NCI-H1105 treated with DMSO at 0.1 percent for 48 hours (cell line): ENCODE measurements at regions not wholly inside any gene's neighbourhood (a gene's known extent, or its start where the extent isn't known, plus 50 kb on each side); places are given as distances from the start of the nearest gene placed in this dataset.
A peak's percentile ranks its signal among the peaks of the same experiment; 100 is the strongest.
"Not testable (repeated sequence)": the region's sequence is repeated elsewhere in the genome, so short reads cannot be mapped to it uniquely, and the experiment has no call there.

Source experiments
- DNase-seq: peaks from one replicate; lab custom pipeline; 2025; lab: John Stamatoyannopoulos, UW

DNA sequence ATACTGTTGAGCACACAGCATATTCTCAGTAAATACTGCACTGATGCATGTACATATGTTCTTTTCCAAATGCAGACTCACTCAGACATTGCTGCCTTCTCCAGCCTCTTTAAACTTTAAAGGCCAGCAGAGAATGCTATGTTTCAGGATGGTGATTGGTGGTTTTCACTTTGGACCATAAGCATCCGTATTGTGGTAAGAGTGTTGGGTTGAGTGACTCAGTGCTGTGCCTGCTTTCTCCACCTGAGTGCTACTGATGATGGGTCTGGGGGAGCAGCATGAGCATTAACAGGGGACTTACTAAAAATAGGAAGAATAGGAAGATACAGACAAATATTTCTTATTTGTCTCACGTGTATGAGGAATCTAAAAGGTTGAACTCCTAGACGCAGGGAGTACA, 56.3 kb upstream of the ZNF92 start:
- DNase-seq: no peak

DNA sequence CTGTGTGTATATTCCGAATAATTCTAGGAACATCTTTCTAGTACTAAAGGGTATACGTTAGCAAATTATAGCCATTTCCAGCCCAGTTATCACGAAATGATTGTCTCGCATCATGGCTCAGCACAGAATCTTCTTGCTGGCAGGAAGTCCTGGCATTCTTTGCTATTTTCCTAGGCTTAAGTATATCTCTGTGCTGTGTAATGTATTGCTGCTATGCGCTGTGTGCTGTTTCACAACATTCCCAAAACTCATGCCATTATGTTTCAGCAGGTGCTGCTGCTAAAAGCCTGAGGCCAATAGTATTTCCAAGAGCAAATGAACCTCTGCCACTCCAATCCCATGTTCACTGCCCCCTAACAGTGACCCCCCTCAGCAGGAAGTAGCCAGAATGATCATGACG, 62.9 kb upstream of the ZNF92 start:
- no peak for DNase-seq

DNA sequence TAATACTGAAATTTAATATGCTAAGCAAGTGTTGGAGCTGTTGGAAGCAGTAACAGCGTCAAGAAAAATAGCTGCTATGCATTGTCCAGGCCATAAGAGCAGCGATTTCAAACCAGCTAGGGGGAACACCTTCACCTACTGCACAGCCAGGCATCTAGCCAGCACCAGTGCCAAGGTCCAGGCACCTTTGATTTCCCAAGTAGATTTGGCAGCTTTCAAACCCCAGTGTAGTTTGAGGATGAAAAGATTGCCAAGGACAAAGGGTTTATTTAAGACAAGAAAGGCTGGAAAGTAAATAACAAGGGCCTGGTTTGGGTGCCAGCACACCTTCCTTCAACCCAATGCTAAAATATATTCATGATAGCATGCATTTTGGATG, 65.4 kb upstream of the ZNF92 start:
- no peak for DNase-seq

DNA sequence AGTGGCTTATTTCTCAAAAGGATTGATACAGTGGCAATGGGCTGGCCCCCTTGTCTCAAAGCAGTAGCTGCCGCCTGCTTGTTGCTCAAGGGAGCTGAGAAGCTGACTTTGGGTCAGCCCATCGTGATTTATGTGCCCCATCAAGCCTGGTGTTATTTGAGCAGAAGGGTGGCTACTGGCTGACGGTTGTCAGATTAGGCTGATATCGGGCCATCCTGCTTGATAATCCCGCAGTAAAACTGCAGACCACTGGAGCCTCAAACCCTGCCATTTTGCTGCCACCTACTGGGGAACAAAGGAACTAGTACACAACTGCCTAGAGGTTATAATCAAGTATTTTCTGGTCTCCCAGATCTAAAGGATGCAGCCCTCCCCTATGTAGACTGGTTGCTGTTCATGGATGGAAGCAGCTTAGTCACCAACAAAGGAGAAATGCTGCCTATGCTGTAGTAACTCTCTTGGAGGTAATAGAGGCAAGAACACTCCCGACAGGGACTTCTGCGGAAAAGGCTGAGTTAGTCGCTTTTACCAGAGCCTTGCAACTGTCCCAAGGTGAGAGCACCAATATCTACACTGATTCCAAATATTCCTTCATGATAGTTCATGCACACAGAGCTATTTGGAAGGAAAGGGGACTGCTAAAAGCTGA, 65.9 kb upstream of the ZNF92 start:
- peak; percentile 81 for DNase-seq

DNA sequence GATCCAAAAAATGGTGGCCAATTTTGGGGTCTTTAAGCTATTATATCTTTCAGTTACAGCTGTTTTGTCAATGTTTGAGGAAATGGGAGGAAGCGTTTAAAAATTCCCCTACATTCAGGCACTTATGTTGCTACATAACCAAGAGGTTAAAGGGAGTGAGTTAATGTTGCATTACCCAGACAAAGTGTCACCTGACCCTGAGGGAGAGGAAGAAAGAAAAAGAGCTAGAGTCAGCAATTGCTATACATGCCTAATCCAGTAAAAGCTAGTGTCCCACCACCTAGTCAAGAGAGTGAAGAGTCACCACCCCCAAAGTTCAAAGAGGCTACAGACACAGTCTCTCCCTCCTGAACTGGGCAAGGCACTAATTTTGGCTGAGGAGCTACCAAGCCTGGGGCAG, 69.5 kb upstream of the ZNF92 start:
- no peak for DNase-seq

DNA sequence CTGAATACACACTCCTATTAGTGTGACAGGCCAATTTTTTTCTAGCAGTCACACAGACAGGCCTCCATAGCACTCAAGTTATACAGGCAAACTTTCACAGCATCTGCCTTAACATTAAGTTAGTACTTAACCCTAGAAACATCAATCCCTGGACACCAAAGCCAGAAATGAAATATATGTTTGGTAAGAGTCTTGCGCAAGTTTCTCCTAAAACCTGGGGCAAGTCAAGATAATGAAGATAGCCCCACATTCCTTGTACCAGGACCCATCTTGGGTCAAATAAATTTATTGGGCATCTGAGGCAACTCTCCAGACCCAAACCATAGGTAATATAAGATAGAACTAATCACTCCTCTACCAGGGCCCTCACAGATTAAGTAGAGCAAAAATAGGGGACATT, 70.8 kb upstream of the ZNF92 start:
- DNase-seq: no peak

DNA sequence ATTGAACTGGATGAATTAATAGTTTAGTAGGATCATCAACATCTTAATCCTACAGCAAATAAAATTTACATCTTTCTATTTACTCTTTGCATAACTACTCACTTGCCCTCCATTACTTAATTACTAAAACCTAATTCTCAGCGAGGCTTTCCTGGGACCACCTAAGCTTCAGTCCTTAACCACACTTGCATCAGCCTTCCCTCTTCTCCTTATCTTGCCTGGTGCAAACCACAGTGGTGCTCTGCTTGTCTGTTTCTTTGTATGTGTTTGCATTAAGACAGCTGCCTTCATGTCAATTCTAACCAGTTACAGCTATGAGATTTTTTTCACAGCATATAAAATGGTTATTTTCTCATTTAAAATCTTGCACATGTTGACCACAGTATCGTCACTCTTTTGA, 72.6 kb upstream of the ZNF92 start:
- no peak for DNase-seq

DNA sequence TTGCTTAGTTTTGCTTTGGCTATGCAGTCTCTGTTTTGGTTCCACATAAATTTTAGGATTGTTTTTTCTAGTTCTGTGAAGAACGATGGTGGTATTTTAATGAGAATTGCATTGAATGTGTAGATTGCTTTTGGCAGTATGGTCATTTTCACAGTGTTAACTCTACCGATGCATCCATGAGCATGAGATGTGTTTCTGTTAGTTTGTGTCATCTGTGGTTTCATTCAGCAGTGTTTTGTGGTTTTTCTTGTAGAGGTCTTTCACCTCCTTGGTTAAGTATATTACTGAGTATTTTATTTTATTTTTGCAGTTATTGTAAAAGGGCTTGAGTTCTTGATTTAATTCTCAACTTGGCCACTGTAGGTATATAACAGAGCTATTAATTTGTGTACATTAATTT, 78.2 kb upstream of the ZNF92 start:
- DNase-seq: no peak

DNA sequence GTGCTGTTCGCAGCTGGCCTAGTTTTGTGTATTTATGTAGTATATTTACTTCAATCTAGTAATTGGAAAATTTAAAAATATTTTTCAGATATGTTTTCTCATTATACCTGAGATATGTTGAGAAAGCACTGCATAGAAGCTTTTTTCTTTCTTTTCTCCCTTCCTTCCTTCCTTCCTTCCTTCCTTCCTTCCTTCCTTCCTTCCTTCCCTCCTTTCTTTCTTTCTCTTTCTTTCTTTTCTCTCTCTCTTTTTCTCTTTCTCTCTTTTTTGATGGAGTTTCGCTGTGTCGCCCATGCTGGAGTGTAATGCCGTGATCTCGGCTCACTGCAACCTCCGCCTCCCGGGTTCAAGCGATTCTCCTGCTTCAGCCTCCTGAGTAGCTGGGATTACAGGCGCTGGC, 83.3 kb upstream of the ZNF92 start:
- not testable (repeated sequence) for DNase-seq

DNA sequence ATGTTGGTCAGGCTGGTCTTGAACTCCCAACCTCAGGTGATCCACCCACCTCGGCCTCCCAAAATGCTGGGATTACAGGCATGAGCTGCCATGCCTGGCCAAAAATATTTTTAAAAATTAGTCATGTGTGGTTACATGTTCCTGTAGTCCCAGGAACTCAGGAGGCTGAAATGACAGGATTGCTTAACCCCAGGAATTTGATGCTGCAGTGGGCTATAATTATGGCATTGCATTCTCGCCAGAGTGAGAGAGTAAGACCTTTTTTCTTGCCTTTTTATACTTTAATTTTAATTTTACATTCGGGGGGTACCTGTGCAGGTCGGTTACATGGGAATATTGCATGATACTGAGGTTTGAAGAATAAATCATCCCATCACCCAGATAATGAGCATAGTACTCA, 86.6 kb upstream of the ZNF92 start:
- DNase-seq: no peak

DNA sequence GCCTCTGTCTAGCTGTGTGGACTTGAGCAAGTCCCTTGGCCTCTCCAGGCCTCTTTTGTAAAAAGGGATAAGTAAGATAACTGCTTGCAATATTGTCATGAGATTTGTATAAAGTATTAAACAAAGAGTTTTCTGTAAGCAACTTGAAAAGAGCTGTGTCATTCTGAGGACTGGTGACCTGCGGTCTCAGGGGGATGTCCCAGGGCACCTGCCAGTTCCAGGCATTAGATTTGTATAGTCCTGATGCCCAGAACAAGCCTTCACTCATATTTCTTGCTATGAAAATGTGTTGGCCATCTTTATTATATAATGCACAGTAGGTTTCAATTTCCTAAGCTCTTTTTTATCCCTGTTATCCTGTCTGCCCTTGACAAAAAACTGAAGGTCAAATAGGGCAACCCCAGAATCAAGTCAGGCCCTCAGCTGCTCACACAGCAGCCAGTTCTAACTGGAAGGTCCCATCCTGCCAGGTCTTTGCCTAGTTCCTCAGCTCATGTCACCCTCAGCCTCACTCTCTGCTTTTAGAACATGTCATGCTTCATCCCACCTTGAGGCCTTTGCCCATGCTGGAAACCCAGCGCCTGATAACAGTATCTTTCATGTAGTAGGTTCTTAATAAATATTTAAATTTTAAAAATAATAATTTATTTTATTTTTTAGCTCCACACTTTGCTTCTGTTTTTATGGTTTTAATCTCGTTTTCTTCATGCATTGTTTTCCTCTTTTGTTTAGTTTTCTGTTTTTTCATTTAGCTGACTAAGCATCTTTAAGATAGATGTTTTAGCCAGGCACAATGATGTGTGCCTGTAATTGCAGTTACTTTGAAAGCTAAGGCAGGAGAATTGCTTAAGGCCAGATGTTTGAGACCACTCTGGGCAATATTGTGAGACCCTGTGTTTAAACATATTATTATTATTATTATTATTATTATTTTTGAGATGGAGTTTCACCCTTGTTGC, 87.5 kb upstream of the ZNF92 start:
- DNase-seq: no peak

DNA sequence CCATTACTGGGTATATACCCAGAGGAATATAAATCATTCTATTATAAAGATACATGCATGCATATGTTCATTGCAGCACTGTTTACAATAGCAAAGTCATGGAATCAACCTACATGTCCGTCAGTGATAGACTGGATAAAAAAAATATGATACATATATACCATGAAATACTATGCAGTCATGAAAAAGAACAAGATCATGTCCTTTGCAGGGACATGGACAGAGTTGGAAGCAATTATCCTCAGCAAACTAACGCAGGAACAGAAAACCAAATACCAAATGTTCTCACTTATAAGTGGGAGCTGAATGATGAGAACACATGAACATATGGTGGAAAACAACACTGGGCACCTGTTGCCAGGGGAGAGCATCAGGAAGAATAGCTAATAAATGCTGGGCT, 88.4 kb upstream of the ZNF92 start:
- not testable (repeated sequence) for DNase-seq

DNA sequence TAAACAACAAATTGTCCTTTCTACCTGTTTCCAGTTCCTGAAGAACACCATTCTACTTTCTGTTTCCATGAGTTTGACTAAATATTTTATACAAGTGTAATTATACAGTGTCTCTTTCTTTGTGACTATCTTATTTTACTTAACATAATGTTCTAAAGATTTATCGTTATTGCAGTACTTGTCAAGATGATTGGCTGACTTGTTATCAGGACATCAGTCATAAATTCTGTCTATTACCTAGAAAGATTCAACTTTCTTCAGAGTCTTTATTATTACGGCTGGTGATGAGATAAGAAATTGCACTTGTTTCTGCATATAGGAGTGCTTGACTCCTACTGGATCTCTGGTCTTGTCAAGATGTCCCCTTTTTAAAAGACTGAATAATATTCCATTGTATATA, 93.9 kb upstream of the ZNF92 start:
- DNase-seq: no peak

DNA sequence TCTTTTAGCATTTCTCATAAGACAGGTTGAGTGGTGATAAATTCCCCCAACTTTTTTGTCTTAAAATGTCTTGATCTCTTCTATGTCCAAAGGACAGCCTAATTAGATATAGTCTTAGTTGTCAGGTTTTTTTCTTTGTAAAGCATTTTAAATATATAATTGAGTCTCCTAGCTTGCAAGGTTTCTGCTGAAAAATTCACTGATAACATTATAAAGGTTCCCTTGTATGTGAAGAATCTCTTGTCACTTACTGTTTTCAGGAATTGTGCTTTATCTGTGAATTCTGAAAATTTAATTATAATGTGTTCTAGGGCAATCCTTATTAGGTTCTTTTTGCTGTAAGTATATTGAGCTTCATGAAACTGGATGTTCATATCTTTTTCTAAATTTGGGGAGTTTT, 96.8 kb upstream of the ZNF92 start:
- DNase-seq: no peak

DNA sequence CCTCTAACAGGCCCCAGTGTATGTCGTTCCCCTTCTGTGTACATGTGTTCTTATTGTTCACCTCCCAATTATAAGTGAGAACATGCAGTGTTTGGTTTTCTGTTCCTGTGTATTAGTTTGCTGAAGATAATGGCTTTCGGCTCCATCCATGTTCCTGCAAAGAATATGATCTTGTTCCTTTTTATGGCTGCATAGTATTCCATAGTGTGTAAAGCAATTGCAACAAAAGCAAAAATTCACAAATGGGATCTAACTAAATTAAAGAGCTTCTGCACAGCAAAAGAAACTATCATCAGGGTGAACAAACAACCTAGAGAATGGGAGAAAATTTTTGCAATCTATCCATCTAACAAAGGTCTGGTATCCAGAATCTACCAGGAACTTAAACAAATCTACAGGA, 102.2 kb upstream of the ZNF92 start:
- not testable (repeated sequence) for DNase-seq

DNA sequence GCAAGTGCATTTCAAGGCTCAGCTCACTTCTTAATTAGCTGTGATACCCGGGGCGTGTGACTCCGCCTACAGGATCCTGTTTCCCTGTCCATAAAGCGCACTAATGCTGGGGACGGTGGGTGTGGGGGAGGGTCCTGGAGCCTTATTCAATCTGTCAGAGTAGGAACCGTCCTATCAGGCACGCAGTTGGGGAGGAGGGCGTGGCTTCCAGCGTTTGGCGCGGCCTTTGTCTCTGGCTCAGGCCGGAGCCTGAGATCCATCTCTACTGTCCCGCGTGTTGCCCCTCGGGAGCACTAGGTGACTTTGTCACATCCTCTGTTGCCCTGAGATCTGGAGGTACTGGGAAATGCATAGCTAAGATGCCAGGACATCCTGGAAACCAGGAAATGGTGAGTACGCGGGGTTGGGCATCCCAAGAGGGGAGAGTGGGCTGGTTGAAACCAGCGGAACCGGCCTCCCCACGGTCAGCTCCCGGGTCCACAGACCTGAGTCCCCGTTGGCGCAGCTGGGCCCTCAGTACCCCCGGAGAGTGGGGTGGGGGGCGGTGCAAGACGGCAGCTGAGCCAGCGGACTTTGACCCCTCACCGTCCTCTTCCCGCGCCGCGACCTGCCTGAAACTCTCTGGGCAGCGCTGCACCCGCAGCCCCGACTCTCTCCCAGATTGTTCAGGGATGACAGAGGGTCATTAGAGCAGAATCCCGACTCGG, 104.4 kb upstream of the ZNF92 start:
- peak; percentile 93 for DNase-seq

DNA sequence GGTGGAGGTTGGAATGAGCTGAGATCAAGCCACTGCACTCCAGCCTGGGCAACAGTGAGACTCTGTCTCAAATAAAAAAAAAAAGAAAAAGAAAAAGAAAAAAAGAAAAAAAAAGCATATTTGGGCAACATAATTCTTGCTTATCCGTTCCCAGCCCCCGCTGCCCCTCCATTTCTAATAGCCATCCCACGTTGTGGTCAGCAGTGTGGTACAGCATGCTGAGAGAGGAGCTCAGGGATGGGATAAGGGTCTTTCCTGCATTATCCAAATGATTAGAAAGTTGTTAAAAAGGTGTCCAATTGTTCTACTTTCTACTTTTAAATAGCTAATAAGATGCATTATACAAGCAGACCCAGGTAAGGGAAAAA, 104.9 kb upstream of the ZNF92 start:
- no peak for DNase-seq

DNA sequence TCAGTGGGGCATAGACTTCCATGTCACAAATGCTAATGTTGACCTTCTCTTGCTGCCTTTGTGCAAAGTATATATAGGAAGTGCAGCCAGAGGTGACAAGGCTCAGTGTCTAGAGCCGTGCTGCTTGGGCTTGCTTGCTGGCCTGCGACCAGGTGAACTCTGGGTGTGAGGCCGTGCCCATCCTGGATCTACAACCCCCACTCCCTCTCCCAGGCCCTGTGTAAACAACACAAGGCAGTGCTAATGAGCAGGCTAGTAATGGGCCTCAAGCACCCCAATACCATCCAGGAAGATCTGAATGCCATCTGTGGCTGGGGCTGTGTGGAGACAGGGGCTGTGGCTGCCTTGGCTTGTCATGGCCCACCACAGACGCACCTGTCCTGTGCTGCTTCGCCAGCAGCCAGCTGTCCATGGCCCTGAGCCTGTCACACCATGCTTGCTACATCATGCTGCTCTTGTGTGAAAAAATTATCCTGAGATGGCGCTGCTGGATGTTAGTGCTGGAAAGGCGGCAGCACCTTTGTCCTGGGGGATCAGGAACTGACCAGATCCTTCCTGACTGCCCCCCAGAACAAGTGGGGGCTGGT, 107.6 kb upstream of the ZNF92 start:
- DNase-seq: peak; percentile 18

DNA sequence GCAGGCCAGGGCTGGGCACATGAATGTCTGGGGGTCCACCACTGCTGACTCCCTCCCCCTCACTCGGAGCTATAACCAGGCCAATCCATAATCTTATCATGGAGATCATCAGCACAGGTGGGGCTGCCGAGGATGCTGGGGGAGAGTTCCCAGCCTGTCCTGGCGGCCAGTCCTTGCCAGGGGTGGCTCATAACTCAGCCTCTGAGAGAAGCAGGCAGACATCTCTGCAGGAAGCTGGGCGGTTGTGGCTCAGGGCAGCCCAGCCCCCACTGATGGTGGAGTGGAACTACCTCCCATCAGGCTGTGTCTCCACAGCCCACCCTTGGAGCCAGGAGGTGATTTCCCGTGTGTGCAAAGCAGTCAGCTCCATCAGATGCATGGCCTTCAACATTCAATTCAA, 109.4 kb upstream of the ZNF92 start:
- DNase-seq: no peak

DNA sequence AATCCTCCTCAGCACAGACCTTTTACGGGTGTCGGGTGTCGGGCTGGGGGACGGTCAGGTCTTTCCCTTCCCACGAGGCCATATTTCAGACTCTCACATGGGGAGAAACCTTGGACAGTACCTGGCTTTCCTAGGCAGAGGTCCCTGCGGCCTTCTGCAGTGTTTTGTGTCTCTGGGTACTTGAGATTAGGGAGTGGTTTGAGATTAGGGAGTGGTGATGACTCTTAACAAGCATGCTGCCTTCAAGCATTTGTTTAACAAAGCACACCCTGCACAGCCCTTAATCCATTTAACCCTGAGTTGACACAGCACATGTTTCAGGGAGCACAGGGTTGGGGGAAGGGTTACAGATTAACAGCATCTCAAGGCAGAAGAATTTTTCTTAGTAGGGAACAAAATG, 113.0 kb upstream of the ZNF92 start:
- DNase-seq: not testable (repeated sequence)

DNA sequence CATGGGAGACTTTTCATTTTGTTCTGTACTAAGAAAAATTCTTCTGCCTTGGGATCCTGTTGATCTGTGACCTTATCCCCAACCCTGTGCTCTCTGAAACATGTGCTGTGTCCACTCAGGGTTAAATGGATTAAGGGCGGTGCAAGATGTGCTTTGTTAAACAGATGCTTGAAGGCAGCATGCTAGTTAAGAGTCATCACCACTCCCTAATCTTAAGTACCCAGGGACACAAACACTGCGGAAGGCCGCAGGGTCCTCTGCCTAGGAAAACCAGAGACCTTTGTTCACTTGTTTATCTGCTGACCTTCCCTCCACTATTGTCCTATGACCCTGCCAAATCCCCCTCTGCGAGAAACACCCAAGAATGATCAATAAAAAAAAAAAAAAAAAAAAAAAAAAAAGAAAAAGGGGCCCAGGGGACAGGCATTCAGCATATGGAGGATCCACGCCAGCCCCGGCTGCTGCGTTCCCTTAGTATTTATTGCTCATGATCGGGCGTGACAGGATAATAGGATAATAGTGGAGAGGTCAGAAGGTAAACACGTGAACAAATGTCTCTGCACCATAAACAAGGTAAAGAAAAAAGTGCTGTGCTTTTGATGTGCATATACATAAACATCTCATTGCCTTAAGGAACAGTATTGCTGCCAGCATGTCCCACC, 113.7 kb upstream of the ZNF92 start:
- not testable (repeated sequence) for DNase-seq

DNA sequence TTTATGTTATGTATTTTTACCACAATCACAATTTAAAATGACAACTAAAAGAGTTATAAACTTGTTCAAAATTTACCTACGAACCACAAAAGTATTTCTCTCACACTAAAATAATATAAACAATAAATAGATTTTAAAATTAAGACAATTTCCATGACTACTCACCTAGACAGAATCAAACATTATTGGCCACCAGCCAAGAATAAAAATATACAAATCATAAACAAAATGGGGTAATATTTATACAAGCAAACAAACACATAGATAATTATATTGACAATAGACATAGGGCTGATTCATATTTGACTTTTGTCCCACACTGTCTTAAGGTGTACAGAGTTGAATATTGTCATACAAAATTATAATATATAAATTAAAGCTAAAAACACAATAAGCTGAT, 119.6 kb upstream of the ZNF92 start:
- no peak for DNase-seq
